Smooth muscle cell (in vitro differentiated cells): ENCODE measurements at regions not wholly inside any gene's neighbourhood (a gene's known extent, or its start where the extent isn't known, plus 50 kb on each side); places are given as distances from the start of the nearest gene placed in this dataset.

Experiments used
- DNase-seq: peaks from one replicate; lab custom pipeline; 2025; ENCODE audit not compliant: unreplicated experiment; lab: John Stamatoyannopoulos, UW
- H2AFZ ChIP-seq: fragments of 200-600 bp; sonication (generic); 2 replicates; pipeline ENCODE4 v1.6.0; 2016; ENCODE audit warnings: antibody characterized with exemption, low read depth, mild to moderate bottlenecking
- H3F3A ChIP-seq: fragments of 200-600 bp; sonication (generic); 2 replicates; pipeline ENCODE4 v1.6.0; 2017; ENCODE audit warnings: antibody characterized with exemption, low read depth
- H3K27ac ChIP-seq: fragments of 200-600 bp; sonication (generic); 2 replicates; pipeline ENCODE4 v1.5.1; 2016; ENCODE audit warnings: low read depth, mild to moderate bottlenecking
- H3K27me3 ChIP-seq: fragments of 200-600 bp; sonication (generic); 2 replicates; pipeline ENCODE4 v1.6.1; 2016; ENCODE audit warnings: low read depth, mild to moderate bottlenecking
- H3K36me3 ChIP-seq: fragments of 200-600 bp; sonication (generic); 2 replicates; pipeline ENCODE4 v1.5.1; 2016; ENCODE audit warnings: low read depth
- H3K4me1 ChIP-seq: fragments of 200-600 bp; sonication (generic); 2 replicates; pipeline ENCODE4 v1.5.1; 2016; ENCODE audit warnings: low read depth
- H3K4me2 ChIP-seq: fragments of 200-600 bp; sonication (generic); 2 replicates; pipeline ENCODE4 v1.6.0; 2016; ENCODE audit warnings: mild to moderate bottlenecking
- H3K4me3 ChIP-seq: fragments of 200-600 bp; sonication (generic); 2 replicates; pipeline ENCODE4 v1.5.1; 2016; ENCODE audit warnings: mild to moderate bottlenecking
- H3K79me2 ChIP-seq: fragments of 200-600 bp; sonication (generic); 2 replicates; pipeline ENCODE4 v1.6.0; 2016; ENCODE audit warnings: low read depth, mild to moderate bottlenecking
- H3K9ac ChIP-seq: fragments of 200-600 bp; sonication (generic); 2 replicates; pipeline ENCODE4 v1.6.0; 2016; ENCODE audit warnings: low read depth
- H3K9me3 ChIP-seq: fragments of 200-600 bp; sonication (generic); replicated peaks from 2 replicates; pipeline ENCODE4 v1.5.1; 2016; ENCODE audit warnings: low read depth
- H4K20me1 ChIP-seq: fragments of 200-600 bp; sonication (generic); 2 replicates; pipeline ENCODE4 v1.6.0; 2016; ENCODE audit warnings: low read depth
- WGBS: methylation state at CpG from one replicate; pipeline ENCODE4 v1.1.7; 2016; ENCODE audit warnings: low lambda C conversion rate; 5-methylcytosine and 5-hydroxymethylcytosine counted together
- TF ChIP-seq, protein P1 (sequence below): fragments of 200-600 bp; sonication (generic); IDR thresholded peaks from 2 replicates; pipeline ENCODE4 v1.5.1; 2017; ENCODE audit warnings: borderline replicate concordance, mild to moderate bottlenecking, antibody characterized with exemption; ENCODE audit not compliant: insufficient read depth, poor library complexity, severe bottlenecking

DNA sequence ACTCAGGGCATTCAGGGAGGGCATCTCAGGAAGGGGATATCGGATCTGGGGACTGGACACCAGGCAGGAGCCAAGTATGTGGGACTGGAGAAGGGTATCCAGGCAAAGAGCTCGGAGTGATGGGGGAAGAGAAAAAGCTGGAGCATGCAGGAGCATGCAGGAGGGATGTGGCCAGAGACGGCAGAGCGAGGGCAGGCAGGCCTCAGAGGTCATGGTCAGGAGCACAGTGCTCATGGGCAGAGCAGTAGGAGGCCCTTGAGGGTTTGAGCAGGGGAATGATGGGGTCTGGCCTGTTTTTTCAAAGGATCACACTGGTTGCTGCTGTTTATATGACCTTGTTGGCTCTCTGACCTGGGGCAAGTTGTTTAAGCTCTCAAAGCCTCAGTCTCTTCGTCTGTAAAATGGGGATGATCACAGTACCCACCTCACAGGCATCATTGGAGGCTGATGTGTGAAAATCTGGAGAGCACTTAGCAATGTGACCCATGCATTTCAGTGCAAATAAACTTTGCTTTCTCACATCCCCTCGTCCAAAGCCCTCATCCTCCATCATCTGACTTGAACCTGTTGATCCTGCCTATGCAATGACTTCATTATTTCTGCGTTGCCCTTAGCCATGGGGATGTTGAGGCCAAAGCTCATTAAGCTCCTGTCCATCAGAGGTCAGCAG lies 273.1 kb downstream of the MATN1 start:
- no peak for DNase-seq
- no peaks in the 10 kb centered on the region for H3K4me1 ChIP-seq
- no peak overlapping the region for H2AFZ ChIP-seq
- H3K36me3 ChIP-seq: no peaks in the 10 kb centered on the region
- H3K4me2 ChIP-seq: no peak overlapping the region
- H3K9ac ChIP-seq: no peak overlapping the region
- no peaks in the 10 kb centered on the region for H3F3A ChIP-seq
- TF ChIP-seq, protein P1, sequence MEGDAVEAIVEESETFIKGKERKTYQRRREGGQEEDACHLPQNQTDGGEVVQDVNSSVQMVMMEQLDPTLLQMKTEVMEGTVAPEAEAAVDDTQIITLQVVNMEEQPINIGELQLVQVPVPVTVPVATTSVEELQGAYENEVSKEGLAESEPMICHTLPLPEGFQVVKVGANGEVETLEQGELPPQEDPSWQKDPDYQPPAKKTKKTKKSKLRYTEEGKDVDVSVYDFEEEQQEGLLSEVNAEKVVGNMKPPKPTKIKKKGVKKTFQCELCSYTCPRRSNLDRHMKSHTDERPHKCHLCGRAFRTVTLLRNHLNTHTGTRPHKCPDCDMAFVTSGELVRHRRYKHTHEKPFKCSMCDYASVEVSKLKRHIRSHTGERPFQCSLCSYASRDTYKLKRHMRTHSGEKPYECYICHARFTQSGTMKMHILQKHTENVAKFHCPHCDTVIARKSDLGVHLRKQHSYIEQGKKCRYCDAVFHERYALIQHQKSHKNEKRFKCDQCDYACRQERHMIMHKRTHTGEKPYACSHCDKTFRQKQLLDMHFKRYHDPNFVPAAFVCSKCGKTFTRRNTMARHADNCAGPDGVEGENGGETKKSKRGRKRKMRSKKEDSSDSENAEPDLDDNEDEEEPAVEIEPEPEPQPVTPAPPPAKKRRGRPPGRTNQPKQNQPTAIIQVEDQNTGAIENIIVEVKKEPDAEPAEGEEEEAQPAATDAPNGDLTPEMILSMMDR: no peak
- 84% methylated on average over 6 of the region's 7 CpGs for WGBS
- H3K4me3 ChIP-seq: no peak overlapping the region
- H3K79me2 ChIP-seq: no peaks in the 10 kb centered on the region
- H3K9me3 ChIP-seq: no peaks in the 10 kb centered on the region
- no peak overlapping the region for H3K27ac ChIP-seq
- H4K20me1 ChIP-seq: no peaks in the 10 kb centered on the region
- H3K27me3 ChIP-seq: no peaks in the 10 kb centered on the region

GRCh38 chr1:30449428-30450147 lies 273.8 kb downstream of the MATN1 start:
- H4K20me1 ChIP-seq: no peaks in the 10 kb centered on the region
- no peaks in the 10 kb centered on the region for H3K9me3 ChIP-seq
- no peaks in the 10 kb centered on the region for H3K27me3 ChIP-seq
- DNase-seq: no peak
- WGBS: 78% methylated on average over 4 of the region's 4 CpGs
- TF ChIP-seq, protein P1: no peak
- no peaks in the 10 kb centered on the region for H3K79me2 ChIP-seq
- H3K36me3 ChIP-seq: no peaks in the 10 kb centered on the region
- H3K4me1 ChIP-seq: no peaks in the 10 kb centered on the region
- H3K4me3 ChIP-seq: no peak overlapping the region
- H2AFZ ChIP-seq: no peak overlapping the region
- H3K4me2 ChIP-seq: no peak overlapping the region
- no peaks in the 10 kb centered on the region for H3F3A ChIP-seq
- no peak overlapping the region for H3K9ac ChIP-seq
- no peak overlapping the region for H3K27ac ChIP-seq

DNA sequence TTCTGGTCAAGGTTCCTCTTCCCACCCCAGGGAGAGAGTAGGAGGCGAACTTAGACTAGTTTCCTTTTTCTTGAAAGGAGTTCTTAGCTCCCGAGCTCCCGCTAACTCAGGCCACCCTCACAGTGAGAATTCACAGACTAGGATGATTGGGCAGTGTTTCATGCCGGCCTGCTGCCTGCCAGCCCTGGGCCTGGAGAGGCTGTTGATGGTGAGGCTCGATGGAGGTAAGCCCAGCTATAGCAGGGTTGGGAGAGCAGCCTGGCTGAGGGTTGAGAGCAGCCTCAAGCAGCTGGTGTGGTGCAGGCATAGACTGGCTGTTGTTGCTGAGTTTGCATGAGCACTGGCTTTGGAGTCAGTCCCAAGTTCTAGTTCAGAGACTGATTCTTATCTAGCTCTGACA lies 274.4 kb downstream of the MATN1 start:
- H3K36me3 ChIP-seq: no peaks in the 10 kb centered on the region
- TF ChIP-seq, protein P1: no peak
- H3K79me2 ChIP-seq: no peaks in the 10 kb centered on the region
- H3K9me3 ChIP-seq: no peaks in the 10 kb centered on the region
- H2AFZ ChIP-seq: no peak overlapping the region
- H4K20me1 ChIP-seq: no peaks in the 10 kb centered on the region
- DNase-seq: no peak
- H3K4me1 ChIP-seq: no peaks in the 10 kb centered on the region
- no peak overlapping the region for H3K9ac ChIP-seq
- H3F3A ChIP-seq: no peaks in the 10 kb centered on the region
- WGBS: 80% methylated on average over 5 of the region's 5 CpGs
- no peak overlapping the region for H3K4me3 ChIP-seq
- H3K27me3 ChIP-seq: no peaks in the 10 kb centered on the region
- no peak overlapping the region for H3K4me2 ChIP-seq
- H3K27ac ChIP-seq: no peak overlapping the region

DNA sequence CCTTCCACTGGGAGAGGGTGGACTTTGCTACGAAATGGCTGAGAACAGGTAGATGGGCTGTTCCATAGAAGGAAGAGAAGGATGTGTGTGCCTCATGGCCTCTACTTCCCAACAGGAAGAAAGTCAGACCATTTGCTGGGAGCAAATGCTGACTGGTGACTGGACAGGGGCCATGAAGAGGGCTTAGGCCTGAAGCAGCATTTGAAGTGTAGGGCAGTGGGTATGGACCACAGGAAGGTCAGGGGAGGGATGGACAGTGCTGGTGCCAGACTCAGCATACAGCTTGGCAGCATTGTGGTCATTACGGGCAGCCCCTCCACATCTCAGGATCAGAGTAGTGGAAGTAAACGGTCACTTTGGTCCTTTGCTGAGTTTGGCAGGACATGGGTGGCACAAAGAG lies 275.7 kb downstream of the MATN1 start:
- H3K36me3 ChIP-seq: no peaks in the 10 kb centered on the region
- H3K9ac ChIP-seq: no peak overlapping the region
- H2AFZ ChIP-seq: no peak overlapping the region
- WGBS: 83% methylated on average over 3 of the region's 3 CpGs
- H3K79me2 ChIP-seq: no peaks in the 10 kb centered on the region
- H3K4me1 ChIP-seq: no peaks in the 10 kb centered on the region
- TF ChIP-seq, protein P1: no peak
- no peak overlapping the region for H3K4me2 ChIP-seq
- no peak overlapping the region for H3K4me3 ChIP-seq
- H3K27ac ChIP-seq: no peak overlapping the region
- H3K9me3 ChIP-seq: no peaks in the 10 kb centered on the region
- H4K20me1 ChIP-seq: no peaks in the 10 kb centered on the region
- H3F3A ChIP-seq: no peaks in the 10 kb centered on the region
- no peaks in the 10 kb centered on the region for H3K27me3 ChIP-seq
- no peak for DNase-seq
